GM10266 (cell line): ENCODE measurements at regions not wholly inside any gene's neighbourhood (a gene's known extent, or its start where the extent isn't known, plus 50 kb on each side); places are given as distances from the start of the nearest gene placed in this dataset.

Experiments
- DNase-seq: peaks from one replicate; pipeline ENCODE4 v3.0.0; 2012; ENCODE audit errors: extremely low spot score
- CTCF ChIP-seq: IDR thresholded peaks from 2 replicates; pipeline ENCODE4 v1.5.1; 2012; ENCODE audit warnings: mild to moderate bottlenecking, low read depth; ENCODE audit not compliant: control insufficient read depth, insufficient read depth; ENCODE audit errors: missing control alignments

GRCh38 chr21:15249285-15249993 lies 184.6 kb upstream of the NRIP1 start:
- no peak for DNase-seq
- TF ChIP-seq CTCF = no peak

- TF ChIP-seq CTCF = no peak
These were observed 185.6 kb upstream of the NRIP1 start for GRCh38 chr21:15250384-15250783.

GRCh38 chr21:15252431-15252830 lies 187.6 kb upstream of the NRIP1 start:
- DNase-seq = no peak

More at GRCh38 chr21:15250384-15250783, 185.6 kb upstream of the NRIP1 start:
- DNase-seq = no peak

GRCh38 chr21:15254111-15254510 lies 189.3 kb upstream of the NRIP1 start:
- TF ChIP-seq CTCF = no peak
- DNase-seq = no peak

More at GRCh38 chr21:15252431-15252830, 187.6 kb upstream of the NRIP1 start:
- no peak for TF ChIP-seq CTCF

GRCh38 chr21:15255261-15255660 lies 190.5 kb upstream of the NRIP1 start:
- TF ChIP-seq CTCF = no peak
- DNase-seq = no peak

GRCh38 chr21:15255763-15256162 lies 191.0 kb upstream of the NRIP1 start:
- TF ChIP-seq CTCF = no peak
- no peak for DNase-seq

- no peak for TF ChIP-seq CTCF
- no peak for DNase-seq
These were observed 192.2 kb upstream of the NRIP1 start for GRCh38 chr21:15256996-15257395.
